ENCODE measurements at regions not wholly inside any gene's neighbourhood (a gene's known extent, or its start where the extent isn't known, plus 50 kb on each side); places are given as distances from the start of the nearest gene placed in this dataset.
"Not testable (repeated sequence)": the region's sequence is repeated elsewhere in the genome, so short reads cannot be mapped to it uniquely, and the experiment has no call there.

DNA sequence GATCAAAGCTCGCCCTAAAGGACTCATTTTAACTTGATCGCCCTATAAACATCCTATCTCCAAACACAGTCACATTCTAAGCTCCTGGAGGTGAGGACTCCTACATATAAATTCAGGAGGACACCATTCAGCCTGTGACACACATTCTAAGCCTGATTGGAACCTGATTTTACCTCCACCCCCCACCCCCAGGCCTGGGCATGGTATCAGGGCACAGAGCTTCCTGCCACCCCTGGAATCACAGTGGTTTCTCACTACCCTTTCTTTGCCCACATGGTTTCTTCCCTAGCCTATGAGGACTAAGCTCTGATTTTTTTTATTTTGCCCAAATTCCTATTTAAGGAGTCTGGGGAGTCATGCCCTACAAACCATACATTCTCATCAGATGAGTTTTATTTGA lies 428.1 kb upstream of the ID2 start:
- DNase-seq (ENCODE audit: low spot score) = no peak

- not testable (repeated sequence) for DNase-seq (ENCODE audit: low spot score)
These were observed 427.6 kb upstream of the ID2 start for GRCh38 chr2:8254214-8254613.

DNA sequence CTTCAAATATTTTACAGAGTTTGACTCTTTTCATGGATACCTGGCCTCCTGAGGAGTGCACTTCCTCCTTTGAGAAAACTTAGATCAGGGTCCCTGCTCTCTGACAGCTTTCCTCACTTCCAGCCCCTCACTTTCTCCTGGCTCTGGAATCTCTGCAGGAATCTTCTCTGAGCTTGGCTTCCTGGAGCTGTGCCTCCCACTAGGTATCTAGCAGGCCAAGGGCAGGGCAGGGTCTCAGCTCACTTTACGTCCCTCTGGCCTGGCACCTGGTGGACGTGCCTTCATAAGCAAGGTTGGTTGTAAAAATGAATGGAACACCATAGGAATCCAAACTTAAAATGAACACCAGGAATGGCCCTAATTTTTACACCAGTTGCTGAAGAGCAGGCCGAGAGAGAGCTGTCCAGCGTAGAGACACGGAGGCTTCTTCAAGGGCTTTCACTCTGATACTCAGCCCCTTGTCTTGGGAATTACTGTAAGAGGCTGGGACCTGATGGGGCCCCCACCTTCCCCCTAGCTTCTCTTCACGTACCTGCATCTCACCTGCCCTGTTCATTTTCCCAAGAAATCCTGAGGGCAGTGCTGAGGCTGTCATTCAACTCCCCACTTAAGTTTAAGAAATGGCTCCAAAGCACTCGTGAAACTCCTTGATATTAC lies 426.9 kb upstream of the ID2 start:
- DNase-seq (ENCODE audit: low spot score) = no peak

DNA sequence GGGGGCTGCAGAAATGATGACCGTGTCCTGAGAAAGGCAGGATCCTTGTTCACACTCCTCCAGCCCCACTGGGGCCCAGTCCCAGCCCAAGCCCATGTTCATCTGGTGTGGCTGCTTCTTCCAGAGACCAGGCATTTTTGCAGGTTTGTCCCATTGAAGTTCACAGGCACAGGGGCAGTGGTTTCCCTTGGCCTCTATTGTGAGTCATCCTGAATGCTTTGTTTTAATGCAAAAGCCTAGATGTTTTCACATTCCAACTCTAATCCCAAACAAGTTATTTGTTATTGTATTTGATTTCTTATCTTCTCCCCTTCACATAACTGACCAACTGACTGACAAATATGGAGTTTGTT lies 426.4 kb upstream of the ID2 start:
- DNase-seq (ENCODE audit: low spot score) = peak; percentile 7

DNA sequence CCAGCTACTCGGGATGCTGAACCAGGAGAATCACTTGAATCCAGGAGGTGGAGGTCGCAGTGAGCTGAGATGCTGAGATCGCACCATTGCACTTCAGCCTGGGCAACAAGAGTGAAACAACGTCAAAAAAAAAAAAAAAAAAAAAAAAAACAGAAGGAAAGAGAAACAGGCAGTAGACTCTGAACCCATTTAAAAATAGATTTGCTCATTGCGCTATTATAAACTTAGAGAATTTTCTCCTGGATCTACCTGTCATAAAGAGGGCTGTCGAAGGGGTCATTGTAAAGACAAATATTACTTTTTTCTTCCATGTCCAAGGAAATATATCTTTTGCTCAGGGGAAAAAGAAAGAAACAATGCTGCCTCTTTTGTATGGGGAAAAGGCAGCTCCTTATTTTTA lies 425.0 kb upstream of the ID2 start:
- no peak for DNase-seq (ENCODE audit: low spot score)

DNA sequence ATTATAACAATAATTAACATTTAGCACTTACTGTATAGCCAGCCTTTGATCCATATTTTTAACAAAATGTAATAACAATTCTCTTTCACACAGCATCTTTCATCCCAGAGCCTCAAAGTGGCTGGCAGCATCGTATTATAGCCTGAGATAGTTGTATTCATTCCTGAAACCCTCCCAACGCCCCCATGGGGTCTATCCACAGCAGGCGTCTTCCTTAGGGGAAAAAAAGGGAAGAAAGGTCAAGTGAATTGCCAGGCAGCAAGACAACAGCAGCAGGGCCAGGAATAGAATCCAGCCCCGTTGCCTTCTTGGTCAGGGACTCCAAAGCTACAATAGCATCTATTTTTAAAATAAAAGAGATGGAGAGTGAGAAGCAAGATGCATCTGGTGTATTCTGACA lies 424.4 kb upstream of the ID2 start:
- DNase-seq (ENCODE audit: low spot score) = no peak

DNA sequence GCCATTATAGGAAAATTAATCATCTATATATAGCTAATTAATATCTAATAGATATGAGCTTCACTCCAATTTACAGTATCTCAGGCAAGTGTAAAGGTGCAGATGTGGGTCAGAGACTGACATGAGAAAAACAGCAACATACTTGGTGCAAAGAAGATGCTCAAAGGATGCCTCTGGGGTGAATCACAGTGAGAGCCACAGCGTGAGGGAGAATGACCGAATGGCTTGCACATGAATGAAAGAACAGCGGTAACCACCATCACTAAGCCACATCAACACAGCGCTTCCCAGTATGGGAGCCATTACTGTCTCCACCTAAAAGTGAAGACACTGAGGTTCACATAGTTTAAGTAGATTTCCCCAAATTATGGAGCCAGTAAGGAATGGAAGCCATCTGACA lies 423.4 kb upstream of the ID2 start:
- no peak for DNase-seq (ENCODE audit: low spot score)

DNA sequence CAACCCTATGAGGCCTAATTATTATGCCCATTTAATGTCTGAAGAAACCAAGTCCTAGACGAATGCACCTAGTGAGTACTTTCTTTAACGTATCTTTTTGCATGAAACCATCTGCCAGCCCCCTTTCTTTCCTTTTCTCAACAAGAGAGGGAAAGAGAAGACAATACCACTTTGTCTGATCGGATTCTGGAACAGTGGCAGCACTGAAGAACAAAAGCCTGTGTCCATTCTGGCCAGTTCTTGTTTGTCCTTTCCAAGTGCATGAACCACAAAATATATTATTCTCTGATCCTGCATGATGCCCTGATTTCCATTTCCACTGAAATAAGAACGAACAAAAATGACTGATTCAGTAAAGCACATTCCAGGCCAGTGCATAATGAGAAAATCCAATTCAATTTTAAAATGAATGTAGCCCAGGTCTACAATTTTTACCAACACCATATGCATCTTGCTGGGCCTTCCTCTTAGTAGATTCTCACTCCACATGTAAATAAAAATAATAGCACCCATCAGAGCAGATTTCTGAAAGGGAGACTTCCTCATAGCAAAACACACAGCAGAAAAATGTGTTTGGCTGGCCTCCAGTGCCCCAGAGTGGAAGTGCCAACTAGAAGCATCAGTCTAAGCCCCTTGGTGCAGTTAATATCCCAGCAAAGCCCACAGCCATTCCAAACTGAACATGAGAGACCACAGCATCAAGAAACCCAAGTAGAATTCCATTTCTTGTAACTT lies 422.6 kb upstream of the ID2 start:
- no peak for DNase-seq (ENCODE audit: low spot score)

DNA sequence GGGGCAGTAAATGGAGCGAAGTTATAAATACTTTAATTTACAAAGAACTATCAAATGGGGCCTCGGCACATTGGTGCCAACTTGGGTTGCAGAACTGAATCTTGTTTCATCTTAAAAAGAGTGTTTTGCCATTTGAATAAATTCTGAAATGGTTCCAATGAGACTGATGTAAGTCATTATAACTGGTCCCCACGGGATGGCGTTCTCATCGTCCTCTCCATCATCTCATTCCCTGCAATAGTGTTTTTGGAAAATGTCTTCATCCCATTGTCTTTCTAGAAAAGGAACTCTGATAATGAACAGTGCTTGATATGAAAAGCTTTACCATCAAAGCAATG lies 422.0 kb upstream of the ID2 start:
- DNase-seq (ENCODE audit: low spot score) = no peak

DNA sequence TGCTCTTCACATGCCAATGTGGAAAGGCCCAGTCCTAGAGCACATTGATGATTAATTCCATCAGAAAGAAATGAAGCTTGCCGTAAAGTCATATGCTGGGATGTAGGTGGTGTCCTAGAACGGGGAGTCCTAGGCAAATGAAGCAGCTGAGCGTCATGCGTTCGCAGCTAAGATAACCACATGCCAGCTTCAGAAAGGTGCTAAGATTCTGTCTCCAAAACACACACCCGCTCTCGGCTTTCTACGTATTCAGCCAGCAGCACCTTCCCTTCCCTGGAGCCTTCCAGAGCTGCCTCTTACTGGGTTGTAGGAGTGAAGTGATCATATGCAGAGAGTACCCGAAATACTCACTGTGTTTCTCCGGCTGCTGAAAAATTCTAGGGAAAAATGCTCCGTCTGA lies 421.6 kb upstream of the ID2 start:
- DNase-seq (ENCODE audit: low spot score) = no peak

- no peak for DNase-seq (ENCODE audit: low spot score)
These were observed 418.0 kb upstream of the ID2 start for GRCh38 chr2:8263901-8264300.

DNA sequence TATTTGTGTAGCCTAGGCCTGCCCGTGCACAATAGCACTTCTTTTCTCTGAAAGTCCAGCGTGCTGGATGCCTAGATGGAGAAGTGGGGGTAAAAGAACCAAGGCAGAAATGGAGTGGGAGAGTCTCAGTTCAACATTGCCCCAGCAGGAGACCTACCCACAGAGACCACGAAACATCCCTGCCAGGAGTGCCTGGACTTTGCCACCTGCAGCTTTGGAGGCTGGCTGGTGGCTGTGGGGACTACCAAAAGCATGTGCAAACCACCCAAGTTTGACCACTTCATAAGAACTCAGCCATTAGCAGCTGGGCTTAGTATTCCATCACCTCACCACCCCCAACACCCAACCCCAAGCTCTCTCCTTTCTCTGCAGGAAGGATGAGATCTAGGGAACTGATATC lies 416.9 kb upstream of the ID2 start:
- no peak for DNase-seq (ENCODE audit: low spot score)

DNA sequence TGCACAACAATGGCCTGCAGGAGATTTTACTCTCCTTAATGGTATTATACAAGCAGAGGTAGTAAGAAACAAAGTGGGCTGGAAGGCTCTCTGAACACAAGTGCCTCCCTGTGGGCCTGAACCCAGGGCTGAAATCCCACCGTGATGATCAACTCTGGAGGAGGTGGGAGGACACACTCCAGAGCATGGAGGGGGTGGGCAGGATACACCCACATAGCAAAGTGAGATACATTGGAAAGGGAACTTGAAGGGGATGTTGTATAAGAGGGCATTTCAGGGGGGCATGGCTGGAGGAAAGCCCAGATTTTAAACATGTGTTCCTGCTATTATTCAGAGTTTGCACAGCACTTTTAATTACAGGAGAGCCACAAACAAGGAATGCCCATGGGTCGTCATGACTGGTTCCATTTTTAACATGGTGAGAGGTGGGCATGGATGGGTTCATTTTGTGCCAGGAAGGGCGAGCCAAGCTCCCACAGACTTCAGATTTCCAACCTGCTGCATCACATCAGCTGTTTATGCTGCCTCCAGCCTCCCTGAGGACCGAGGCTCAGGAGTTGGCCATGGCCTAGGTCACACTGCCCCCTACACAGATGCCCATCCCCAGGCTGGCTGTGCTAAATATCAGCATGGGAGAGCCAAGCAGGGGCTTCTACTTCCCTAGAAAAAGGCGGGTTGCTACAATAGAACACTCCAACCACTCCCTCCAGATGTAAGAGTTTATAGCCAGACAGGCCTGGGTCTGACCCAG lies 416.2 kb upstream of the ID2 start:
- DNase-seq (ENCODE audit: low spot score) = no peak

GRCh38 chr2:8266563-8266962 lies 415.3 kb upstream of the ID2 start:
- no peak for DNase-seq (ENCODE audit: low spot score)

DNA sequence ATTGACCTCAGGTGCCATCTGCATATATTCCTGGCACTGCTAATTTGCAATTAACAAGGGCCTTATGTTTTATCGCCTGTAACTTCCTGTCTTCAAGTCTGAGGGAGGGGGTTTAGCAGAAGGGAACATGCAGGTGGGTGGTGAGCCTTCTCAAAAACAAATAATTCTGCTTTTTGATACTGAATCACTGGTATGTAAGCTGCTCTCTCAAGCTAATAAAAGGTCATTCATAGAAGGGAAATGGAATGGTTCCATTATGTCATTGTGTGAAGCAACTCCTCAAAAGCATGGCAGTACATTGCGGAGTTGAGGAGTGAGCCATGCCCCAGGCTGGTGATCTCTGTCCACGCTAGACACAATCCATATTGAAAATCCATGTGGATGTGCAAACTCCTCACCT lies 414.8 kb upstream of the ID2 start:
- DNase-seq (ENCODE audit: low spot score) = no peak

- no peak for DNase-seq (ENCODE audit: low spot score)
These were observed 414.1 kb upstream of the ID2 start for GRCh38 chr2:8267721-8268120.

GRCh38 chr2:8268172-8268783 lies 413.6 kb upstream of the ID2 start:
- DNase-seq (ENCODE audit: low spot score) = no peak

GRCh38 chr2:8270699-8271098 lies 411.2 kb upstream of the ID2 start:
- DNase-seq (ENCODE audit: low spot score) = no peak

- no peak for DNase-seq (ENCODE audit: low spot score)
These were observed 410.4 kb upstream of the ID2 start for GRCh38 chr2:8271461-8271860.

GRCh38 chr2:8276026-8276425 lies 405.8 kb upstream of the ID2 start:
- no peak for DNase-seq (ENCODE audit: low spot score)

DNA sequence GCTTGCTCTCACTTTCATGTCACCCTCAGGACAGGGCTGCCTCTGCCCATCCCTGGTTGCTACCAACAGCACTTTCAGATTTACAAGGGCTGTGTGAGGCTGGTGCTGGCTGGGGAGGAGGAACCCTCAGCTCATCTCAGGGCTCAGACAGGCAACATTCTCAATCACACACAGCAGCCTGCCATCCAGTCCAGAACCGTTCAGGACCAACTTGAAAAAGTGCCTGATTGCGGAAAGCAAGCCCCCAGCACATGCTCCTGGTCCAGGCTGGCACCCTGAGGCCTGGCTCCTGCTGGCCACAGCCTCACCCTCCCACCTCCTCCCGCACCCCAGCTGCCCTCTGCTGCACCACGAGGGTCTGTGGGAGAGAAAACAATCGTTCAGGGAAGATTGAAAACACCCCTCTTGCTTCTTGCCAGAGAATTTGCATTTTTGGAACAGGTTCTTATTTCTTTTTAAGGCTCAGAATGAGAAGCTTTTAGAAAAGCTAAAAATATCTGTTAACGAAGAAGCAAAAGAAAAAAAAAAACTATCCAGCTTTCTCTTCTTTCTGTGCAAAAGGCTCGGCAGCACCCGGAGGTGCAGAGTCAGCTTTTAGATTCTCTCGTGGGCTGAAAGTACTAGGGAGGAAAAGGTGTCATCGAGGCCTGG lies 403.8 kb upstream of the ID2 start:
- no peak for DNase-seq (ENCODE audit: low spot score)

DNA sequence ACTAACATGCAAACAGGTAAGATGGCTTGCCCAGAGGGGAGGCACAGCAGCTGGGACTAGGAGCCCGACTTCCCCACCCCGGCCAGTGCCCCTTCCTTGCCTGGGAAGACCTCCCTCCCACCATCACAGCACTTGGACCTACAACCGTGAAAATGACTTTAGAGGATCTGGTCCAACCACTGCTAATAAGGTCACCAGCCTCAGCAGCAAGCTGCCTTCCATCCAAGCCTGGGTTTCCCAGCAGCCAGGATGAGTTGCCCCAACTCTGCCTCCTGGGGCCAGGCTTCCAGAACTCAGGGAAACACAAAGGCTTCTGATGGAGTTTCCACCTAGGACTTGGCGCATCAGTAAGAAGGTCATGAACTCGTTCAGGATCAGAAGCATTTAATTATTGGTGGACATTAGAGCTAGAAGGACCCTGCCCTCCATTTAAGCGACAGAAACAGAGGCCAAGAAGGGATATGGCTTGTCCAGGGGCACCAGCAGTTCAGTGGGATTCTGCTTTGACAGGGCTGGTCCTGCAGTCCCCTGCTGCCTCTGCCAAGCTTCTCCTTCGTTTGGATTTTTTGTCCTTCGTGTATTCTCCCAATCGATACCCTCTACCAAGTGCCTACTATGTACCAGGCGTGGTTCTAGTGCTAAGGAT lies 403.0 kb upstream of the ID2 start:
- DNase-seq (ENCODE audit: low spot score) = no peak

Data from H4 (cell line).